ENCODE measurements at regions not wholly inside any gene's neighbourhood (a gene's known extent, or its start where the extent isn't known, plus 50 kb on each side); places are given as distances from the start of the nearest gene placed in this dataset.
"Not testable (repeated sequence)": the region's sequence is repeated elsewhere in the genome, so short reads cannot be mapped to it uniquely, and the experiment has no call there.

DNA sequence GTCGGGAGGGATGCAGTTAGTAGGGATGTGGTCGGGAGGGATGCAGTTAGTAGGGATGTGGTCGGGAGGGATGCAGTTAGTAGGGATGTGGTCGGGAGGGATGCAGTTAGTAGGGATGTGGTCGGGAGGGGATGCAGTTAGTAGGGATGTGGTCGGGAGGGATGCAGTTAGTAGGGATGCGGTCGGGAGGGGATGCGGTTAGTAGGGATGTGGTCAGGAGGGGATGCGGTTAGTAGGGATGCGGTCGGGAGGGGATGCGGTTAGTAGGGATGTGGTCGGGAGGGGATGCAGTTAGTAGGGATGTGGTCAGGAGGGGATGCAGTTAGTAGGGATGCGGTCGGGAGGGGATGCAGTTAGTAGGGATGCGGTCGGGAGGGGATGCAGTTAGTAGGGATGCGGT lies 96.2 kb downstream of the BDH1 start:
- DNase-seq (ENCODE audit: low spot score), result not testable (repeated sequence)

DNA sequence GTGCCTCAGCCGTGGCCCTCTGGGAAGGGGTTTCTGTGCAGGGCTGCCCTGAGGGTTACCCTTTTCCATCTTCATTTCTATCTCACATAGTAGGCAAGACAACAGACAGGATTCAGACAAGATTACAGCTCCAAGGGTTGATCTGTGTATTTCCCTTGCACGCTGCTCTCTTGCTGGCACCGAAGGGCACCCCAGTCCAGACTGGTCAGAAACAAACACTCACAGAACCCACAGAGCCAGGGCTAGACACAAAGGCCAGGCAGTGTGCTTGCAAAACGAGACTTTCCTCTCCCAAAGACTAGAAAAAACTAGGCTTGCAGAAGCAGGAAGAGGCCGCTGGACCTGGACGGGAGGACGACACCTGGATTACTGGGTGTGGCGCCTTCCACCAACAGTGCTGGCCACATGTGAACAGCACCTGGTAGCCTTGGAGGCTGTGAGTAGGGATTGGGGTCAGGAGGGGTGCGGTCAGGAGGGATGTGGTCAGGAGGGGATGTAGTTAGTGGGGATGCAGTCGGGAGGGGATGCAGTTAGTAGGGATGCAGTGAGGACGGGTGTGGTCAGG lies 96.8 kb downstream of the BDH1 start:
- no peak for DNase-seq (ENCODE audit: low spot score)

DNA sequence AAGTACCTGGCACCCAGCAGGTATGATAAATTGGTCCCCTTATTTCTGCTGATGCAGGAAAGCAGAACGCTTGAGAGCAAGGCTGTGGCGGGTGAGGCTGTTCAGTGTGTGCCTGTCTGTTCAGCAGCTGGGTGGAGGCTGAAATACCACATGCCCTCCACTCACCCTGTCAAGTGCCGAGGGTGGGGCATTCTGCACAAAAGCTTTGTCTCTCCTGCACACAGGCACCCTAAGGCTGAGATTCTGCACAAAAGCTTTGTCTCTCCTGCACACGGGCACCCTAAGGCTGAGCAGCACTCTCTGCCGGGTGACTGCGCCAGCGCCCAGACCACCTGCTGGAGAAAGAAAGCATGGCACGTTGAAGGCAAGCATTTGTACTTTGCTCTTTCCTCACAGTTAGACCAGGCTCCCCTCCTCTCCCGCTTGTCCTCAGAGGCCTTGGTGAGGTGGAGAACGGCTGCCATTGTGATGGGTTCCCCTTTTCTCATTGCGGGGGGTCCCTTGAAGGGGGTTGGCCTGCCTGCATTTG lies 97.5 kb downstream of the BDH1 start:
- peak; percentile 9 for DNase-seq (ENCODE audit: low spot score)

DNA sequence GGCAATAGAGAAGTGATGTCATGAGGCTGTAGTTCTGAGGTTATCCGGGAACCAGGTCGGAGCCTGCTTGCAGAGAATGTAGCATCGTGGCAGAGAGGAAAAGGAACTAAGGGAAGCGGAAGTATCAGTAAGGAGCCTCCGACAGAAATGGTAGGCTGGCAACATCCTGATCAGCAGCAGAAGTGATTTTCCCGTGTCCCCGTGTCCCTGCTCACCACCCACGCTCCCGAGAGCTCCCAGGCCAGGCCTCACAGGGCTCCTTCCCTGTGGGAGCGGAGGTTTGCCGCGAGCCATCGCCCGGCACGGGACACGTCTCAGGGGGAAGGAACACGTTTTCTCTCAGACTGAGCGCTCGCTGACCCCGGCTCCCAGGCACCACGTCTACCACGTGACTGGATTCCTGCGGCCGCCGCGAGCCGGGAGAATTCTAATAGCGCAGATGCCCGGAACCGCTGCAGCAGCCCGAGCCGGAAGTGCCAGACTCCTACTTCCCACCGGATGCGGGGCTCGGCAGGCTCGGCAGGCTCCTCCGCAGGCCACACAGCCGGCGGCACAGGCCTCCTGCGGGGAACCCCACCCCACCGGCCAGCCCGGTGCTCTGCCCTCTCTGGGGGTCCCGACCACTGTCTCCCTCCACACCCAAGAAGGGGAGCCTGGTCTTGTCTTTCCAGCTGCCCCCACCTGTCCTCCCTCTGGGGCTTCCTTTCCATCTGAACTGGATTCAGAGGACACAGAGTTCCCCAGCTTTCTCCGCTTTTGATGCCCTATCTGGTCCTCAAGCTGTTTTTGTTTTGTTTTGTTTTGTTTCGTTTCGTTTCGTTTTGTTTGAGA lies 99.3 kb downstream of the BDH1 start:
- peak; percentile 20 for DNase-seq (ENCODE audit: low spot score)

- DNase-seq (ENCODE audit: low spot score), result not testable (repeated sequence)
Measured at GRCh38 chr3:197454841-197455240, 100.9 kb downstream of the BDH1 start.

GRCh38 chr3:197454014-197454413 lies 101.8 kb downstream of the BDH1 start:
- DNase-seq (ENCODE audit: low spot score), result no peak

GRCh38 chr3:197450810-197451209 lies 105.0 kb downstream of the BDH1 start:
- no peak for DNase-seq (ENCODE audit: low spot score)

- no peak for DNase-seq (ENCODE audit: low spot score)
Measured at GRCh38 chr3:197450308-197450707, 105.5 kb downstream of the BDH1 start.

GRCh38 chr3:197449181-197449580 lies 106.6 kb downstream of the BDH1 start:
- not testable (repeated sequence) for DNase-seq (ENCODE audit: low spot score)

GRCh38 chr3:197447781-197448180 lies 108.0 kb downstream of the BDH1 start:
- DNase-seq (ENCODE audit: low spot score), result not testable (repeated sequence)

DNA sequence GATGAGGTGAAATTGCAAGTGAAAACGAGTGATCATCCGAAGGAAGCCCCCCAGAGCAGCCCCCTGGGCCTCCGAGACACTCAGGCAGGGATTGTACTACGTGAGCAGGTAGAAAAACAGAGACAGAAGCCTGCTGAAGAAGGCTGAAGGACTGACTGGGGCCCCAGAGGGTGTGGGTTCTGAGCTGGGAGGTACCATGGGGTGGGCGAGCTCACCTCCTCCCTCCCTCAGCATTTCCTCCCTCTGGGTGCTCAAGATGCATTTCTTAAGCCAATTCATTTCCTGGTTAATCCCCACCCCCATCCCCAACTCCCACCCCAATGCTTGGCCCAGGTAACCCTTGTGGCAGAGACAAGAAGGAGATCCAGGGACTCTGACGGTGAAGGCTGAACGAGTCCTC lies 108.7 kb downstream of the BDH1 start:
- DNase-seq (ENCODE audit: low spot score), result no peak

DNA sequence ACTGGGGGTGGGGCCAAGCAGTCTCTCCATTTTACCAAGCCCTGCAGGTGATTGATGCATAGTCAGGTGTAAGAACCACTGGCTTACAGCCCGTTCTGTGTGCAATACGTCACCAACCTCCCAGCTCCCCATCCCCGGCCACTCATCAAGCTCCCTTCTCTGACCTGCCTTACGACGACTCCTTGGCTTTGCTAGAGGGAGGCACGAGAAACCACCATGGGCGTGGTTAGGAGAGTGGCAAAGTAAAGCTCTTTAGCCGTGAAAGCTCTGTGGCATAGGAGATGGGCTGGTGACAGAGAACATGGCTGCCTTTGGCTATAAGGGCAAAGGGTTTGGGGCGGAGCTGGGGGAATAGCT lies 109.1 kb downstream of the BDH1 start:
- no peak for DNase-seq (ENCODE audit: low spot score)

DNA sequence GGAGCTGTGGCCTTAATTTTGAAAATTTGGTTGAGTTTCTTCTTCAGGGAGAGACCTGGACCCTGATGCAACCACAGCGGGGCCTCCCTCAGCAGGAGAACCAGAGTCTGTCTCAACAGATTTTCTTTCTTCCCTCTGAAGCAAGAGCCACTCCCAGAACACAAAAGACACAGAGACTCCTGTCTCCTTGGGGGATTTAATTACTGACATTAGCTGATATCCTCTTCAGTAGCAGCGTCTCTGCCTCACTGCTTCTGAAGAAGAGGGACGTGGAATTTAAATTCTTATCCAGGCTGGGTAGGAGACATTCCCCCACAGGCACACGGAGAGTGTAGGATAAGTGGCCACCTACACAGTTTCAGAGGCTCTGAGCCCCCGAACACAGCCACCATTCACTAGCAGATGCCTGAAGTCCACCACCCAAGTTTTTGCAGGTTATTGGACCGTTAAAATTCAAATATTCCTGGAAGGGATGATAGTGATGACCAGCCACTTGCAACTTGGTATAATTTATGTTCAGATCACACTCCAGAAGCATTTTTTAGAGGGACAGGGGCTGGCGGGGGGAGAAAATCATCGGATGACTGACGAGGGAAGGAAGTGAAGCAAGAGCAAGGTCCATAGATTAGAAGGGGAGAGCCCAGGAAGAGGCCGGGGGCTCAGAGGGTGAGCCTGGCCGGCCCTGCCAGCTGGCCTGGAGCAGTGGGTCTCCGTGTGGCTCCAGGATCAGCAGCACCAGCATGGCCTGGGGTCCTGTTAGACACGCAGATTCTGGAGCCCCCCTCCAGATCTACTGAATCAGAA lies 109.7 kb downstream of the BDH1 start:
- DNase-seq (ENCODE audit: low spot score), result no peak

DNA sequence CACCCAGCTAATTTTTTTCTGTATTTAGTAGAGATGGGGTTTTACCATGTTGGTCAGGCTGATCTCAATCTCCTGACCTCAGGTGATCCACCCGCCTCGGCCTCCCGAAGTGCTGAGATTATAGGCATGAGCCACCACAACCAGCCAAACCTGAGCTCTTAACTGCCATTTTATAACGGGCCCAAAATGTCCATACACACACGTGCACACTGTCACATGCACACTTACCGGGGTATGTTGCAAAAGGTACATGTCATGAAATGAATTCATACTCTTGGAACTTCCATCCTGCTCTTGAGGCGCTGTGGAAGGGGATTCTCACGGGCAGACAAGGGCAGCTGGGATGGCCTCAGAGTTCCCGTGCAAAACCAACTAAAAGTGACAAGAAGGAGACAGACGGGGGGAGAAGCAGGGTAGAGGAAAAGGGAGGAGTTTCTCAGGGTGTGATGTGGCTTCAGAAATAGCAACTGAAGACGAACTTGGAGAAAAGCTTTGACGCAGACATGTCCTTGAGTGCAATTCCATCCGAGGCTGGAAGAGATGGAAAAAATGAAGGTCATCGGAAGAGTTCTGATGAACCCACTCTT lies 110.9 kb downstream of the BDH1 start:
- no peak for DNase-seq (ENCODE audit: low spot score)

DNA sequence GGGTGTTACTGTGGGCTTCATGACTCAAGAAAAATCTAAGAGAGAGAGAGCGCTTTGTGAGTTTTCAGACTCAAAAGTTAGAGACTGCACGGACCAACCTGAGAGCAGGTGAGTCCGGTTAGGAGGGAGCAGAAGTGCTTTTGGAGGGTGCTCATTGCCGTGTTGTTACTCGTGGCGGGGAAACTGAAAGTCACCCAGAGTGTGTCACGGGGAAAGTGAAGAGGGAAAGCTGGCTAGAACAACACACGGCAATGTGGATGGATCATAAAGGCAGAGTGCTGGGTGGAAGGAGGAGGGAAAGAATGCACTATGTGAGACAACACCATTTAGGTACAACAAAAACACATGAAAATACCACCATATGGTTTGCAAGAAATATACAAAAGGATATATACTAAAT lies 112.3 kb downstream of the BDH1 start:
- no peak for DNase-seq (ENCODE audit: low spot score)

DNA sequence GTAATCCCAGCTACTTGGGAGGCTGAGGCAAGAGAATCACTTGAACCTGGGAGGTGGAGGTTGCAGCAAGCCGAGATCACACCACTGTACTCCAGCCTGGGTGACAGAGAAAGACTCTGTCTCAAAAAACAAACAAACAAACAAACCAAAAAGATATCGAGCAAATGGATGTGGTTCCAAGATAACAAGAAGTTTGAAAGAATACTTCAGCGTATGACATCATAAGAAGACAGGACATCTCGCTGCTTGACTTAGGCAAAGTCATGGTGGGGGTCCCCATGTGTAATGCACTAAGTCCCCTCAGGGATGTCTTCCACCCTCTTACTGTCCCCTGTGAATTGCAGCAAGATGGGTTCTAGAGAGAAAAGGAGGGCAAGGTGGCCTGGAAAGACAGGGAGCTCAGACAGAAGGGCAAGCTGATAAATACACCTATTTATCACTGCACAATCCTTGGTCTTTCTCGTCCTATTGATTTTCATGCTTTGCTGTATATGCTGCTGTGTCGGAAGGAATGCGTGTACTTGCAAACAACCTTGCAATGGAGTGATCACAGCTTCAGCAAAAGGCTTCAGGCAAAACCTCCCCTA lies 115.0 kb downstream of the BDH1 start:
- DNase-seq (ENCODE audit: low spot score), result no peak

DNA sequence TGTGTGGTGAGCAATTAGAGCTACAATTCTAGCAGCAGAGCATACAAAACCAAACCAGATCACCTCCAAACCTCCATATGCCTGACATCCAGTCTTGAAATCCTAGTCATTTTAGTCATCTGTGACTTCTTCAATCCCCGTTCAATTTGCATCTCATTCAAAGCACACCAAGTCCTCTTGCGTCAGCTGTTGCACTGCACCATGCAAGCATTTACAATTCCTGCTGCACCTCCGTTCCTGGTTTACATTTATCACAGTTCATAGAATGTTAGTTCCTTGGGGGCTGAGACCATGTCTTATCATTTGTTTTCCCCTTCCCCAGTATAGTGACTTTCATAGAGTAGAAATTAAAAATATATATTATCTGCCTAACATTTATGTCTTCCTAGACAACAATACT lies 116.9 kb downstream of the BDH1 start:
- DNase-seq (ENCODE audit: low spot score), result no peak

GRCh38 chr3:197435426-197435825 lies 120.3 kb downstream of the BDH1 start:
- DNase-seq (ENCODE audit: low spot score), result no peak

DNA sequence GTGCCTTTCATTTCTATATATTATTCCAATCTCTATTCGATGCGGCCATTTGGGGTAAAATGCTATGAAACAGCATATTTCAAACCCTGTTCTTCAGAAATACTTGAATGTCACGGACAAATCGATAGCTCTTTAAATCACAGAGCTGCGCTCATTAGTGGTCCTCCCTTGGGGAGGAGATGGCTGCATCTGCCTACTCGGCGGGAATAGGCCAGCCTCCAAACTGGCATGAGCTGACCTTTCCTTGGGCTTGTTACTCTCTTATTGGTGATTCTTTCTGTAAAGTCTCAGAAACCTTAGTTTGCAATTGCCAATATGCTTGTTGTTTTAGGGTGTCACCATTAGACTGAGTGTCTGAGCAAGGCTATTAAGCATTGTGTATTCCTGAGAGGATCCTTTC lies 120.9 kb downstream of the BDH1 start:
- DNase-seq (ENCODE audit: low spot score), result no peak

DNA sequence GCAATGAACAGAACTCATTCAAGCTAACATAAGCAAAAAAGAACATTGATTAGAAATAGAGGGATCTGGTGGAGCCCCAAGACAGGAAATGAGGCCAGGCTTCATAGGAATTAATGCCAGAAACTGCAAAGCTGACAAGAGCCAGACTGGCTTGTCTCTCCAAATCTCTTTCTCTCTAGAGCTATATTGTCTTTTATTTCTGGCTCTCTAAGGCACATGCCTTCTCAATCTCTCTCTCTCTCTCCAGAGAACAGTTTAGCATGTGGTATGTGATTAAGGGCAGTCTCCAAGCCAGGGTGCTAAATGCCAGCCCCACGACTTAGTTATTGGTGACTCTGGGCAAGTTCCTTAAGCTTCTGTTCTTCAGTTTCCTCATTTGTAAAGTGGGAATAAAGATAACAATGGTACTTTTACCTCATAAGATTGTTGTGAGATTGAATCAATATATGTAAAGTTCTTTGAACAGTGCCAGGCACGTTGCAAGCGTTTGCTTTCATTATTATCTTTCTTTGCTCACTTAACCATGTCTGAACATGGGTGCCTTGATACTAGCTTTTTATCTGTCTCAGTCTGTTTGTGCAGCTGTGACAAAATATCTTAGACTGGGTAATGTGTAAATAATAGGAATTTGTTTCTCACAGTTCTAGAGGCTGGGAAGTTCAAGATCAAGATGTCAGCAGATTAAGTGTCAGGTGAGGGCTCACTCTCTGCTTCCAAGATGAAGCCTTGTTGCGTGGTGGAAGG lies 123.2 kb downstream of the BDH1 start:
- DNase-seq (ENCODE audit: low spot score), result no peak

GRCh38 chr3:197431346-197431910 lies 124.3 kb downstream of the BDH1 start:
- no peak for DNase-seq (ENCODE audit: low spot score)
